ENCODE measurements at regions not wholly inside any gene's neighbourhood (a gene's known extent, or its start where the extent isn't known, plus 50 kb on each side); places are given as distances from the start of the nearest gene placed in this dataset.

DNA sequence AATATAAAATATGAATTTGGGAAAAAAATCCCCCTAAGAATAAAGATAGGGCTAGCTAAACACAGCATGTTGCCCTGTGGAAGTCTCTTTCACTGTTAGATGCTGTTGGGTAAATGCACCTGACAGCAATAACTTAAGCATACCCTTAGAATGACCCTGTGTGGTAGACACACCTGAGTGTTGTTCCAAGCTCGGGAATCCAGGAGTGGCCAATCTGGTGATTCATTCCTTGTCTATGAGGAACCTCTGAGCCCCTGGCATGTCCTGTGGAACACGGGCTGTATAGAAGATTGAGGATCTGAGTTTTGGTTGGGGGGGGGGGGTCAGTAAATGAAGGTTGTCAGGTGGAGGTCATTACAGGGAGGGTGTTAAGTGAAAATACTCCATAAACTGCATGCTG is 730.0 kb upstream of the IGFBP3 start:
- intact Hi-C loops (cut with micrococcal nuclease) = loop anchor here (2.0 to 5.0 kb wide), 2 partner anchors 101 to 106 kb away; no protein-coding TSS in a partner anchor
- Histone ChIP-seq H4K20me1 (ENCODE audit: insufficient read depth) (no peaks in the 10 kb centered on the region), H3K9me2 (ENCODE audit: insufficient read depth) (no peaks in the 10 kb centered on the region), H3K79me2 (ENCODE audit: insufficient read depth, low read length) (no peaks in the 10 kb centered on the region), H3K4me2 (ENCODE audit: low read length) (peak overlapping the region; percentile 76), H3K9me3 (ENCODE audit: control insufficient read depth in 1 of 2, insufficient read depth in 1 of 2, low read depth in 1 of 2, low read length in 2 of 2) (no peaks in the 10 kb centered on the region; a peak in 1 of 4 replicates), H2AFZ (ENCODE audit: low read depth, low read length, poor library complexity, severe bottlenecking) (peak overlapping the region; percentile 50), H3K27me3 (ENCODE audit: insufficient read depth, low read length) (no peaks in the 10 kb centered on the region), H3K27ac (ENCODE audit: low read depth, low read length) (peak overlapping the region; percentile 74), H3K4me3 (replicated peaks in 1 of 2; ENCODE audit: low read depth in 1 of 2, low read length in 2 of 2) (peak overlapping the region; percentile 25 to 45), H3K9ac (ENCODE audit: low read length) (peak overlapping the region; percentile 66), H3K4me1 (ENCODE audit: control insufficient read depth in 1 of 2, insufficient read depth in 2 of 2, low read length in 2 of 2) (peaks cover 18 to 33% of the 10 kb centered on the region in 2 experiments), H3K36me3 (ENCODE audit: control insufficient read depth in 1 of 2, insufficient read depth in 2 of 2, low read length in 2 of 2) (no peaks in the 10 kb centered on the region)
- TF ChIP-seq FOSL1 (IDR thresholded peaks at IDR 0.05; ENCODE audit: low read depth) = peak; percentile 75
- TF ChIP-seq EZH2 (IDR thresholded peaks at IDR 0.05) = no peak
- peak; percentile 28 for TF ChIP-seq MAX (IDR thresholded peaks at IDR 0.05)
- TF ChIP-seq, protein P1, sequence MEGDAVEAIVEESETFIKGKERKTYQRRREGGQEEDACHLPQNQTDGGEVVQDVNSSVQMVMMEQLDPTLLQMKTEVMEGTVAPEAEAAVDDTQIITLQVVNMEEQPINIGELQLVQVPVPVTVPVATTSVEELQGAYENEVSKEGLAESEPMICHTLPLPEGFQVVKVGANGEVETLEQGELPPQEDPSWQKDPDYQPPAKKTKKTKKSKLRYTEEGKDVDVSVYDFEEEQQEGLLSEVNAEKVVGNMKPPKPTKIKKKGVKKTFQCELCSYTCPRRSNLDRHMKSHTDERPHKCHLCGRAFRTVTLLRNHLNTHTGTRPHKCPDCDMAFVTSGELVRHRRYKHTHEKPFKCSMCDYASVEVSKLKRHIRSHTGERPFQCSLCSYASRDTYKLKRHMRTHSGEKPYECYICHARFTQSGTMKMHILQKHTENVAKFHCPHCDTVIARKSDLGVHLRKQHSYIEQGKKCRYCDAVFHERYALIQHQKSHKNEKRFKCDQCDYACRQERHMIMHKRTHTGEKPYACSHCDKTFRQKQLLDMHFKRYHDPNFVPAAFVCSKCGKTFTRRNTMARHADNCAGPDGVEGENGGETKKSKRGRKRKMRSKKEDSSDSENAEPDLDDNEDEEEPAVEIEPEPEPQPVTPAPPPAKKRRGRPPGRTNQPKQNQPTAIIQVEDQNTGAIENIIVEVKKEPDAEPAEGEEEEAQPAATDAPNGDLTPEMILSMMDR (IDR thresholded peaks at IDR 0.05 in 2 of 3, conservative IDR thresholded peaks at IDR 0.05 in 1 of 3; ENCODE audit: borderline replicate concordance in 1 of 3, insufficient read depth in 1 of 3, low read depth in 2 of 3, low read length in 2 of 3) = no peak
- TF ChIP-seq CEBPB (IDR thresholded peaks at IDR 0.05; ENCODE audit: low read depth) = 0 out of 2 replicates have a peak, but pooled peaks have one; percentile 24
- no peak for TF ChIP-seq EGR1 (IDR thresholded peaks at IDR 0.05; ENCODE audit: low read depth)
- no peak for TF ChIP-seq TCF7L2 (IDR thresholded peaks at IDR 0.05; ENCODE audit: borderline replicate concordance, extremely low read depth, insufficient read depth, insufficient read length)
- no peak for TF ChIP-seq YY1 (IDR thresholded peaks at IDR 0.05; ENCODE audit: extremely low read depth, insufficient replicate concordance, low read depth, low read length)
- no peak for TF ChIP-seq SRF (IDR thresholded peaks at IDR 0.05; ENCODE audit: low read depth)
- TF ChIP-seq POLR2AphosphoS5 (IDR thresholded peaks at IDR 0.05; ENCODE audit: low read depth, low read length) = peak; percentile 22; the same call in 1 of the 2 replicates
- no peak for TF ChIP-seq REST (IDR thresholded peaks at IDR 0.05; ENCODE audit: low read depth)
- TF ChIP-seq, protein P2, sequence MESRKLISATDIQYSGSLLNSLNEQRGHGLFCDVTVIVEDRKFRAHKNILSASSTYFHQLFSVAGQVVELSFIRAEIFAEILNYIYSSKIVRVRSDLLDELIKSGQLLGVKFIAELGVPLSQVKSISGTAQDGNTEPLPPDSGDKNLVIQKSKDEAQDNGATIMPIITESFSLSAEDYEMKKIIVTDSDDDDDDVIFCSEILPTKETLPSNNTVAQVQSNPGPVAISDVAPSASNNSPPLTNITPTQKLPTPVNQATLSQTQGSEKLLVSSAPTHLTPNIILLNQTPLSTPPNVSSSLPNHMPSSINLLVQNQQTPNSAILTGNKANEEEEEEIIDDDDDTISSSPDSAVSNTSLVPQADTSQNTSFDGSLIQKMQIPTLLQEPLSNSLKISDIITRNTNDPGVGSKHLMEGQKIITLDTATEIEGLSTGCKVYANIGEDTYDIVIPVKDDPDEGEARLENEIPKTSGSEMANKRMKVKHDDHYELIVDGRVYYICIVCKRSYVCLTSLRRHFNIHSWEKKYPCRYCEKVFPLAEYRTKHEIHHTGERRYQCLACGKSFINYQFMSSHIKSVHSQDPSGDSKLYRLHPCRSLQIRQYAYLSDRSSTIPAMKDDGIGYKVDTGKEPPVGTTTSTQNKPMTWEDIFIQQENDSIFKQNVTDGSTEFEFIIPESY (IDR thresholded peaks at IDR 0.05; ENCODE audit: extremely low read depth, insufficient replicate concordance, low read length) = no peak
- TF ChIP-seq JUND (IDR thresholded peaks at IDR 0.05) = peak; percentile 74
- TF ChIP-seq RAD21 (IDR thresholded peaks at IDR 0.05; ENCODE audit: low read depth) = peak; percentile 15
- peak; percentile 77 for TF ChIP-seq SP1 (IDR thresholded peaks at IDR 0.05; ENCODE audit: low read depth)
- RAD21 ChIA-PET (ENCODE audit: low non-redundant PET in 1 of 2, low total read pairs in 2 of 2, uncharacterized antibody in 2 of 2, unreplicated experiment in 2 of 2) = no interaction called here
- ATAC-seq = peak; percentile 97
- BruUV-seq (replicated peaks) = no TSS peak
- CTCF ChIA-PET = no interaction called here
- peak; percentile 89 for DNase-seq (ENCODE audit: low read depth, low spot score)
- POLR2A ChIA-PET = no interaction called here
